ENCODE measurements at regions not wholly inside any gene's neighbourhood (a gene's known extent, or its start where the extent isn't known, plus 50 kb on each side); places are given as distances from the start of the nearest gene placed in this dataset.

DNA sequence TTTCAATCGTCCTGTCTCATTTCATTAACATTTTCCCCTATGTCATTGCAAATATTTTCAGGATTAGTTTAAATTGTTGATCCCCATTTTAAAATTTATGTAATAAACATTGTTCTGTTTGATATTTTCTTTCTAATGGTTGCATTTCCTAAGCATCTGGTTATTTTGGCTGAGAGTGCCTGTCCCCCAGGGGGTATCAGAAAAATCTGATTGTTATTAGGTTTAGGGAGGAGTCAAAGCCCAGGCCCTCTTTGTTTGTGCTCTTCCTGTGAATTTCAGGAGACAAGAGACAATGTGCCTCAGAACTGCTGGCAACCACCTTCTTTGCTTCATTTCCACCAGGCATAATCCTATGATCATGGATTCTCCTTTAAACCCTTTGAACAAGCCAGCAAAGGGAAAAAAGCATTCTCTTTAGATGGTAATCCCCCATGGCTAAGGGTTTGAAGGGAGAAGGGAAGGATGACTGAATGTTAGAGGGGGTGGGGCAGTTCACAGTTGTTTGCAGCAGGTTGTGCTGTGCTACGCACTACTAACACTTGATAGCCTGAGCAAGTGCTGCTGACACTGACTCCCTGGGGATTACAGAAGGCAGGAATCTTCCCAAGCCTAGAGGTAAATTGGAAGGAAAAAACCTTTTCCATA lies 462.4 kb upstream of the LRRC4C start:
- Histone ChIP-seq H3K27ac (no peak overlapping the region), H3K4me1 (no peaks in the 10 kb centered on the region), H3K36me3 (no peaks in the 10 kb centered on the region), H3K27me3 (no peaks in the 10 kb centered on the region), H3K4me3 (no peak overlapping the region), H3K9me3 (peaks cover 8% of the 10 kb centered on the region)
- DNase-seq (ENCODE audit: low spot score in 2 of 2), result no peak
- WGBS, result 59% methylated on average over 2 of the region's 2 CpGs
- no peak for TF ChIP-seq POLR2A (IDR thresholded peaks at IDR 0.05)
- TF ChIP-seq EP300 (IDR thresholded peaks at IDR 0.05), result no peak
- no peak for TF ChIP-seq POLR2AphosphoS5 (IDR thresholded peaks at IDR 0.05)
- TF ChIP-seq, protein P1, sequence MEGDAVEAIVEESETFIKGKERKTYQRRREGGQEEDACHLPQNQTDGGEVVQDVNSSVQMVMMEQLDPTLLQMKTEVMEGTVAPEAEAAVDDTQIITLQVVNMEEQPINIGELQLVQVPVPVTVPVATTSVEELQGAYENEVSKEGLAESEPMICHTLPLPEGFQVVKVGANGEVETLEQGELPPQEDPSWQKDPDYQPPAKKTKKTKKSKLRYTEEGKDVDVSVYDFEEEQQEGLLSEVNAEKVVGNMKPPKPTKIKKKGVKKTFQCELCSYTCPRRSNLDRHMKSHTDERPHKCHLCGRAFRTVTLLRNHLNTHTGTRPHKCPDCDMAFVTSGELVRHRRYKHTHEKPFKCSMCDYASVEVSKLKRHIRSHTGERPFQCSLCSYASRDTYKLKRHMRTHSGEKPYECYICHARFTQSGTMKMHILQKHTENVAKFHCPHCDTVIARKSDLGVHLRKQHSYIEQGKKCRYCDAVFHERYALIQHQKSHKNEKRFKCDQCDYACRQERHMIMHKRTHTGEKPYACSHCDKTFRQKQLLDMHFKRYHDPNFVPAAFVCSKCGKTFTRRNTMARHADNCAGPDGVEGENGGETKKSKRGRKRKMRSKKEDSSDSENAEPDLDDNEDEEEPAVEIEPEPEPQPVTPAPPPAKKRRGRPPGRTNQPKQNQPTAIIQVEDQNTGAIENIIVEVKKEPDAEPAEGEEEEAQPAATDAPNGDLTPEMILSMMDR (IDR thresholded peaks at IDR 0.05), result no peak

DNA sequence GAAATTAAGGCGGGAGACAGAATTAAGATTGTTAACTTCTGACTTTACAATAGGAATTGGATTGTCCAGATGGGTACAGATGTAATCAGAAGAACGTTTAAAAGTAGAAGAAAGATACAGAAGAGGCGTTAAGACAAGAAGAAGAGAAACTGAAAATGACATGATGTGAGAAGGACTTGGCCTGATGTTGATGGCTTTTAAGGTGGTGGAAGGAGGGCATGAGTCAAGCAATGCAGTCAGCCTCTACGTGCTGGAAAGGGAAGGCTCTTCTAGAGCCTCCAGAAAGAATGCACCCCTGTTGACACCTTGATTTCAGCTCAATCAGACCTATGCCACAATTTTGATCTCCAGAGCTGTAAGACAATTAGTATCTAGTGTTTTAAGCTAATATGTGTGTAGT lies 466.9 kb upstream of the LRRC4C start:
- DNase-seq (ENCODE audit: low spot score in 2 of 2), result no peak
- TF ChIP-seq, protein P1 (IDR thresholded peaks at IDR 0.05), result no peak
- TF ChIP-seq EP300 (IDR thresholded peaks at IDR 0.05), result no peak
- no peak for TF ChIP-seq POLR2A (IDR thresholded peaks at IDR 0.05)
- no peak for TF ChIP-seq POLR2AphosphoS5 (IDR thresholded peaks at IDR 0.05)
- Histone ChIP-seq H3K4me3 (no peak overlapping the region), H3K9me3 (no peaks in the 10 kb centered on the region), H3K4me1 (no peaks in the 10 kb centered on the region), H3K27ac (no peak overlapping the region), H3K36me3 (no peaks in the 10 kb centered on the region), H3K27me3 (no peaks in the 10 kb centered on the region)
- 82% methylated on average over 4 of the region's 4 CpGs for WGBS

DNA sequence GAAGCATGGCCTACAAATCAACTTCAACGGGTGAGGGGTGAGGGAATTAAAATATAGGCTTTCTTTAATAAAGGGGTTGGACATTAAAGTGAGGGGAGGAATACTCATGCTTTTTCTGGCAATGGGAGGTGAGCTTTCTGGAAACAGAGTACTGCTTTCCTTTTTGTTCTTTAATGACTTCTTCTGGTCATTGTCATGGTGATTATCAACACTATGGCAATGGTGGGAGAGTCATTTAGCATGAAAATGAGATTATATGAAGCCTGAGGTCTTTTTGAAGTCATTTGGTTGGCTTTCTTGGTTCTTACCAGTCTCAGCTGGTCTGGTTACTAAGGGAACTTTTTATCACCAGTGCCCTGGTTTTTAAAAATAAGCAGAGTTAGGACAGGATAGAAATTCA lies 475.8 kb upstream of the LRRC4C start:
- DNase-seq (ENCODE audit: low spot score in 2 of 2), result no peak
- 64% methylated on average over 1 of the region's 1 CpG for WGBS
- Histone ChIP-seq H3K4me1 (no peaks in the 10 kb centered on the region), H3K36me3 (no peaks in the 10 kb centered on the region), H3K4me3 (no peak overlapping the region), H3K9me3 (no peaks in the 10 kb centered on the region), H3K27me3 (no peaks in the 10 kb centered on the region), H3K27ac (no peak overlapping the region)
- no peak for TF ChIP-seq EP300 (IDR thresholded peaks at IDR 0.05)

DNA sequence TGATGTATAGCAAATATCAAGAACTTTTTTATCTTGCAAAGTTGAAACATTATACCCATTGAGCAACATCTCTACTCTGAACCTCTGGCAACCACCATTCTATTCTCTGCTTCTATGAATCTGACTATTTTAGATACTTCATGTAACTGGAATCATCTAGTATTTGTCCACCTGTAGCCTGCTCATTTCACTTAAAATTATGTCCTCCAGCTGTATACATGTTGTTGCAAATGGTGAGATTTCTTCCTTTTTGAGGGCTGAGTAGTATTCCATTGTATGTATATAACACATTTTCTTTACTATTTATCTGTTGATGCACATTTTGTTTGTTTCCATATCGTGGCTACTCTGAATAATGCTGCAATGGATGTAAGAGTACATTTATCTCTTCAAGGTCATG lies 476.3 kb upstream of the LRRC4C start:
- H3K36me3 ChIP-seq, result no peaks in the 10 kb centered on the region
- no peak for DNase-seq (ENCODE audit: low spot score in 2 of 2)
- no peaks in the 10 kb centered on the region for H3K27me3 ChIP-seq
- H3K4me1 ChIP-seq, result no peaks in the 10 kb centered on the region
- 83% methylated on average over 1 of the region's 1 CpG for WGBS
- no peak overlapping the region for H3K27ac ChIP-seq
- TF ChIP-seq POLR2AphosphoS5 (IDR thresholded peaks at IDR 0.05), result no peak
- TF ChIP-seq POLR2A (IDR thresholded peaks at IDR 0.05), result no peak
- no peak for TF ChIP-seq EP300 (IDR thresholded peaks at IDR 0.05)
- TF ChIP-seq, protein P1 (IDR thresholded peaks at IDR 0.05), result no peak
- H3K4me3 ChIP-seq, result no peak overlapping the region
- no peaks in the 10 kb centered on the region for H3K9me3 ChIP-seq

DNA sequence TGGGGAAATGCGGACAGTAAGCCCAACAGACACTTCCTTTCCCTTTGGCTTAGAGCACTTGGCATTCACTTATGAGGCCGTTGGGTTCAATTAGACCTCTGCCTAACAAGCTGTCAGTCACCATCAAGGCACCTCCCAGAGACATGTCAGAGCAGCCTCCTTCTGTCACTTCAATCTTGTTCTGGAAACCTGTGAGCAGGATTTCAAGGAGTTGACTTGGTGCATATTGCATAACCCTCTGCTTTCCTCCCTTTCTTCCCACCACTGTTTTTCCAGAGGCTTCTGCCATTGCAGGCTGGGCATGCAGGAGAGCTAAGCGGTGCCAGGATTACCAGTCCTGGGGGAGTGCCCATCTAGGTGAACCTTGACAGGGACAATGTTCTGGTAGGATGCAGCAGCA lies 484.2 kb upstream of the LRRC4C start:
- no peak overlapping the region for H3K4me3 ChIP-seq
- H3K27ac ChIP-seq, result no peak overlapping the region
- H3K36me3 ChIP-seq, result no peaks in the 10 kb centered on the region
- WGBS, result 36% methylated on average over 3 of the region's 3 CpGs
- TF ChIP-seq POLR2A (IDR thresholded peaks at IDR 0.05) (no peak), EP300 (IDR thresholded peaks at IDR 0.05) (no peak), POLR2AphosphoS5 (IDR thresholded peaks at IDR 0.05) (no peak)
- TF ChIP-seq, protein P1 (IDR thresholded peaks at IDR 0.05), result no peak
- H3K27me3 ChIP-seq, result no peaks in the 10 kb centered on the region
- no peaks in the 10 kb centered on the region for H3K9me3 ChIP-seq
- no peaks in the 10 kb centered on the region for H3K4me1 ChIP-seq
- no peak for DNase-seq (ENCODE audit: low spot score in 2 of 2)

DNA sequence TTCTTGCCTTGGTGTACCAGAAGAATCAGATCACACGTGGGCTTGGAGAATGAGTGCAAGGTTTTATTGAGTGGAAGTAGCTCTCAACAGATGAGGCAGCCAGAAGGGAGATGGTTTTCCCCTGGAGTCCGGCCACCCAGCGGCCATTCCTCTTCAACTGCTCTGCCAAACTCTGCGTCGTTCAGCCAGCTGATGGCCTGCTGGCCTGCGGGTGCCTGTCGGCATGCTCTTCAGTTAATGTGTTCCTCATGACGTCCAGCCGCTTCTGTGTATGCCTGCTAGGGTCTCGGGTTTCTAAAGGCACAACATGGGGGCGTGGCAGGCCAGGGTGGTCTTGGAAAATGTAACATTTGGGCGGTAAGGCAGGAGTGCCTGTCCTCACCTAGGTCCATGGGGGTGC lies 487.9 kb upstream of the LRRC4C start:
- Histone ChIP-seq H3K4me1 (no peaks in the 10 kb centered on the region), H3K36me3 (no peaks in the 10 kb centered on the region), H3K4me3 (no peak overlapping the region), H3K27me3 (no peaks in the 10 kb centered on the region), H3K9me3 (no peaks in the 10 kb centered on the region), H3K27ac (no peak overlapping the region)
- DNase-seq (ENCODE audit: low spot score in 2 of 2), result no peak
- TF ChIP-seq POLR2A (IDR thresholded peaks at IDR 0.05) (no peak), POLR2AphosphoS5 (IDR thresholded peaks at IDR 0.05) (no peak), EP300 (IDR thresholded peaks at IDR 0.05) (no peak)
- TF ChIP-seq, protein P1 (IDR thresholded peaks at IDR 0.05), result no peak
- WGBS, result 92% methylated on average over 12 of the region's 12 CpGs

Data from suprapubic skin (tissue), 4 donors.